Activated T-helper 1 cell treated with anti-CD3 and anti-CD28 coated beads, Interleukin-12 subunit alpha, Interleukin-12 subunit beta, Interleukin-2, Interleukin-4 antibody, amounts not matched to agents 30 ng/mL and 10 ng/mL and 1 ng/mL, durations not matched to agents 14 hours and 24 hours and 36 hours (primary cell): ENCODE measurements at regions not wholly inside any gene's neighbourhood (a gene's known extent, or its start where the extent isn't known, plus 50 kb on each side); places are given as distances from the start of the nearest gene placed in this dataset.
A peak's percentile ranks its signal among the peaks of the same experiment; 100 is the strongest.

Experiments
- DNase-seq: peaks from one replicate; pipeline ENCODE4 v3.0.0; 2021; ENCODE audit warnings: low spot score
- H3K27ac Mint-ChIP-seq: one replicate; pipeline ENCODE4 v1.8.0; 2021; ENCODE audit warnings: mild to moderate bottlenecking, mixed read lengths
- H3K27me3 Mint-ChIP-seq: one replicate; pipeline ENCODE4 v1.8.0; 2022; ENCODE audit warnings: mild to moderate bottlenecking, moderate library complexity, mixed read lengths; ENCODE audit not compliant: insufficient read depth
- H3K36me3 Mint-ChIP-seq: one replicate; pipeline ENCODE4 v1.8.0; 2021; ENCODE audit warnings: low read depth, mixed read lengths
- H3K4me1 Mint-ChIP-seq: one replicate; pipeline ENCODE4 v1.8.0; 2021; ENCODE audit warnings: low read depth, mixed read lengths
- H3K4me3 Mint-ChIP-seq: one replicate; pipeline ENCODE4 v1.8.0; 2021; ENCODE audit warnings: mild to moderate bottlenecking, moderate library complexity, mixed read lengths
- H3K9me3 Mint-ChIP-seq: one replicate; pipeline ENCODE4 v1.8.0; 2021; ENCODE audit warnings: mixed read lengths
- intact Hi-C: fragments of 100-400 bp; cut with micrococcal nuclease; formaldehyde crosslinking; loops from one replicate; pipeline ENCODE4 v1.15.1; 2024

GRCh38 chr3:193939527-193939926 is 196.4 kb upstream of the HES1 start:
- Mint-ChIP-seq H3K4me1 (no peaks in the 10 kb centered on the region), H3K27ac (no peak overlapping the region), H3K9me3 (no peaks in the 10 kb centered on the region), H3K27me3 (peaks cover 29% of the 10 kb centered on the region), H3K4me3 (no peak overlapping the region), H3K36me3 (no peaks in the 10 kb centered on the region)
- intact Hi-C loops, result no loop called here
- no peak for DNase-seq

GRCh38 chr3:193940526-193940925 is 195.4 kb upstream of the HES1 start:
- no peaks in the 10 kb centered on the region for H3K4me1 Mint-ChIP-seq
- no peak overlapping the region for H3K4me3 Mint-ChIP-seq
- intact Hi-C loops, result no loop called here
- H3K27ac Mint-ChIP-seq, result no peak overlapping the region
- no peak for DNase-seq
- H3K9me3 Mint-ChIP-seq, result no peaks in the 10 kb centered on the region
- H3K27me3 Mint-ChIP-seq, result peaks cover 26% of the 10 kb centered on the region
- H3K36me3 Mint-ChIP-seq, result no peaks in the 10 kb centered on the region

- H3K27me3 Mint-ChIP-seq, result peaks cover 27% of the 10 kb centered on the region
These were observed 194.5 kb upstream of the HES1 start for GRCh38 chr3:193941486-193941885.

GRCh38 chr3:193942516-193943055 is 193.4 kb upstream of the HES1 start:
- Mint-ChIP-seq H3K4me3 (no peak overlapping the region), H3K27ac (no peak overlapping the region), H3K4me1 (no peaks in the 10 kb centered on the region), H3K27me3 (peaks cover 31% of the 10 kb centered on the region), H3K9me3 (no peaks in the 10 kb centered on the region), H3K36me3 (no peaks in the 10 kb centered on the region)
- no peak for DNase-seq
- intact Hi-C loops, result no loop called here

More at GRCh38 chr3:193941486-193941885, 194.5 kb upstream of the HES1 start:
- Mint-ChIP-seq H3K9me3 (no peaks in the 10 kb centered on the region), H3K27ac (no peak overlapping the region), H3K36me3 (no peaks in the 10 kb centered on the region), H3K4me1 (no peaks in the 10 kb centered on the region), H3K4me3 (no peak overlapping the region)
- no peak for DNase-seq
- intact Hi-C loops, result no loop called here

- Mint-ChIP-seq H3K4me3 (no peak overlapping the region), H3K27me3 (peaks cover 29% of the 10 kb centered on the region), H3K9me3 (no peaks in the 10 kb centered on the region), H3K36me3 (no peaks in the 10 kb centered on the region), H3K4me1 (no peaks in the 10 kb centered on the region), H3K27ac (no peak overlapping the region)
- DNase-seq, result no peak
- intact Hi-C loops, result no loop called here
These were observed 192.7 kb upstream of the HES1 start for GRCh38 chr3:193943200-193943599.

- Mint-ChIP-seq H3K27me3 (peaks cover 28% of the 10 kb centered on the region), H3K4me3 (no peak overlapping the region), H3K4me1 (no peaks in the 10 kb centered on the region), H3K27ac (no peak overlapping the region), H3K36me3 (peaks cover 1% of the 10 kb centered on the region), H3K9me3 (no peaks in the 10 kb centered on the region)
- intact Hi-C loops, result no loop called here
- DNase-seq, result no peak
These were observed 192.0 kb upstream of the HES1 start for GRCh38 chr3:193943851-193944517.

- Mint-ChIP-seq H3K36me3 (peaks cover 1% of the 10 kb centered on the region), H3K4me1 (no peaks in the 10 kb centered on the region), H3K27me3 (peaks cover 26% of the 10 kb centered on the region), H3K27ac (no peak overlapping the region), H3K4me3 (no peak overlapping the region), H3K9me3 (no peaks in the 10 kb centered on the region)
- intact Hi-C loops, result no loop called here
- DNase-seq, result no peak
These were observed 191.4 kb upstream of the HES1 start for GRCh38 chr3:193944518-193944884.

GRCh38 chr3:193945143-193945542 is 190.8 kb upstream of the HES1 start:
- Mint-ChIP-seq H3K4me3 (no peak overlapping the region), H3K4me1 (no peaks in the 10 kb centered on the region), H3K27ac (no peak overlapping the region), H3K27me3 (peaks cover 24% of the 10 kb centered on the region), H3K9me3 (no peaks in the 10 kb centered on the region), H3K36me3 (peaks cover 1% of the 10 kb centered on the region)
- DNase-seq, result no peak
- intact Hi-C loops, result no loop called here

GRCh38 chr3:193946945-193947344 is 189.0 kb upstream of the HES1 start:
- Mint-ChIP-seq H3K9me3 (no peaks in the 10 kb centered on the region), H3K4me3 (no peak overlapping the region), H3K4me1 (no peaks in the 10 kb centered on the region), H3K27ac (no peak overlapping the region), H3K27me3 (peaks cover 30% of the 10 kb centered on the region), H3K36me3 (peaks cover 1% of the 10 kb centered on the region)
- intact Hi-C loops, result no loop called here
- DNase-seq, result no peak

- intact Hi-C loops, result no loop called here
- Mint-ChIP-seq H3K27ac (no peak overlapping the region), H3K36me3 (peaks cover 1% of the 10 kb centered on the region), H3K27me3 (peaks cover 35% of the 10 kb centered on the region), H3K9me3 (no peaks in the 10 kb centered on the region), H3K4me1 (no peaks in the 10 kb centered on the region), H3K4me3 (no peak overlapping the region)
- DNase-seq, result no peak
These were observed 188.4 kb upstream of the HES1 start for GRCh38 chr3:193947596-193947995.

- no peak for DNase-seq
- Mint-ChIP-seq H3K27me3 (peaks cover 37% of the 10 kb centered on the region), H3K4me3 (no peak overlapping the region), H3K27ac (peak overlapping the region; percentile 13), H3K4me1 (no peaks in the 10 kb centered on the region), H3K9me3 (peaks cover 1% of the 10 kb centered on the region), H3K36me3 (peaks cover 1% of the 10 kb centered on the region)
- intact Hi-C loops, result no loop called here
These were observed 187.5 kb upstream of the HES1 start for GRCh38 chr3:193948459-193948858.

GRCh38 chr3:193951859-193952258 is 184.1 kb upstream of the HES1 start:
- no peak for DNase-seq
- no peak overlapping the region for H3K4me3 Mint-ChIP-seq
- intact Hi-C loops, result no loop called here
- peaks cover 43% of the 10 kb centered on the region for H3K27me3 Mint-ChIP-seq
- peaks cover 1% of the 10 kb centered on the region for H3K36me3 Mint-ChIP-seq
- no peak overlapping the region for H3K27ac Mint-ChIP-seq
- H3K4me1 Mint-ChIP-seq, result no peaks in the 10 kb centered on the region
- H3K9me3 Mint-ChIP-seq, result peaks cover 23% of the 10 kb centered on the region

- Mint-ChIP-seq H3K4me1 (peaks cover 1% of the 10 kb centered on the region), H3K4me3 (no peak overlapping the region), H3K27ac (no peak overlapping the region), H3K36me3 (no peaks in the 10 kb centered on the region), H3K9me3 (peaks cover 23% of the 10 kb centered on the region), H3K27me3 (peaks cover 35% of the 10 kb centered on the region)
- DNase-seq, result no peak
- intact Hi-C loops, result no loop called here
These were observed 181.2 kb upstream of the HES1 start for GRCh38 chr3:193954752-193955151.

GRCh38 chr3:193955719-193956118 is 180.2 kb upstream of the HES1 start:
- no peak for DNase-seq
- Mint-ChIP-seq H3K4me1 (peaks cover 11% of the 10 kb centered on the region), H3K27ac (no peak overlapping the region), H3K4me3 (no peak overlapping the region), H3K9me3 (peaks cover 23% of the 10 kb centered on the region), H3K36me3 (peaks cover 5% of the 10 kb centered on the region), H3K27me3 (peaks cover 41% of the 10 kb centered on the region)
- intact Hi-C loops, result no loop called here
